Heart left ventricle (tissue), 13 donors: ENCODE measurements at regions not wholly inside any gene's neighbourhood (a gene's known extent, or its start where the extent isn't known, plus 50 kb on each side); places are given as distances from the start of the nearest gene placed in this dataset.

Source experiments
- CTCF ChIP-seq, 12 donors: fragments of 200-600 bp; sonication (generic) in 4 of 12; IDR thresholded peaks; one replicate each; pipeline versions ENCODE4 v1.5.0 to v1.8.0; 2018 to 2022; ENCODE audit warnings: antibody characterized with exemption in 12 of 12, mild to moderate bottlenecking in 5 of 12
- POLR2A ChIP-seq, 2 donors: fragments of 450-650 bp; IDR thresholded peaks; one replicate each; pipeline ENCODE4 v1.6.1; 2017; ENCODE audit warnings: antibody characterized with exemption in 2 of 2, mild to moderate bottlenecking in 2 of 2, moderate library complexity in 2 of 2
- donor health status: ischemic (EF 13 %, LVEDD 7.1; RV severe dilation, severe dysfunction).
- donor health status: DM: no; HTN: yes; CAD: no.
- donor health status: DM: no; HTN: no; CAD: no.
- donor health status: ischemic (EF 25% LVEDD 6.9; RV normal size, moderate dysfunction).
- donor health status: ischemic (EF 25% LVEDD 5.7; RV mildly dilated, moderate dysfunction).
- donor health status: ischemic (EF 35%, LVEDD 5.7; RV mildly dilated, moderate dysfunction).
- donor health status: nonischemic (EF 11% LVEDD 7.7; RV severe dilation, severe dysfunction).
- donor health status: DM: yes; HTN: yes; CAD: no.
- donor health status: PGD.
- donor health status: ischemic (EF 29% LVEDD 5.4; RV normal size, mild dysfunction).
- donor health status: nonischemic (EF 23%, LVEDD 6.1; RV moderate dilation, normal function).

GRCh38 chr5:174401793-174402192 is 322.6 kb upstream of the MSX2 start:
- TF ChIP-seq CTCF (IDR thresholded peaks at IDR 0.05) (no peak), POLR2A (IDR thresholded peaks at IDR 0.05) (no peak)
